ENCODE measurements at regions not wholly inside any gene's neighbourhood (a gene's known extent, or its start where the extent isn't known, plus 50 kb on each side); places are given as distances from the start of the nearest gene placed in this dataset.

DNA sequence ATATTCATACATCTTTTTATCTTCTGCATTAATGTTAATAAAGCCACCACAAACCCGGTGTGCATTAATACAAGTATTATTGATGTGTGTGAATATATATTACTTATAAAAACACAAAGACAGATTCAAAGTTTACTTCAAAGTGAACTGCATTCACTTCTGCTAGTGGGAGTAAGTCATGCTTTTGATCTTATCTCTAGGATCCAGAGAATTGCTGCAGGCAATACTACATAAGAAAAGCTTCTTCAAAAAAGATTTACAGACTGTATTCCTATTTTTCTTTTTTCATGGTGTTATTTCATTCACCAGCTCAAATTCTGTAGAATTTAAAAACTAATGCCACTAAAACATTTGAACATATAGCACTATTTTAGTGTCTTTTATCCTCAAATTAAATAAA, 87.5 kb upstream of the CBLB start:
- no peaks in the 10 kb centered on the region for H3K4me1 Mint-ChIP-seq
- DNase-seq = no peak

DNA sequence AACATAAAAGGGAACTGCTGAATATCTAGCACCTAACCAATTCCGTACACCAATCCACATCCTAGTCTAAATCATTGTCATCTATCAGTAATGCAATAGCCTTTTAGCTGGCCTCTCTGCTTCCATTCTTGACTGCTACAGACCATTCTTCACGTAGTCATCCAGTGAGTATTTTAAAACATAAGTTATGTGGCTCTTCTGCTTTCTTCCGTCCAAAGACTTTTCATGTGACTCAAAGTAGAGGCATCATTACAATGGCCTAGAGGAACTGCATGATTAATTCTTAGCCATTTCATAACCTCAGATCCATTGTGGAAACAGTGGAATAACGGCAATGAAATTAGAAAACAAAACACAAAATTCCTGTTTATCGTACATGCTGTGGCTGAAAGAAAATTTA, 88.9 kb upstream of the CBLB start:
- Mint-ChIP-seq H3K36me3 (ENCODE audit: low read depth) (no peaks in the 10 kb centered on the region), H3K4me1 (no peaks in the 10 kb centered on the region)

More for the DNA sequence above, 87.5 kb upstream of the CBLB start:
- Mint-ChIP-seq H3K27ac (no peak overlapping the region), H3K4me3 (no peak overlapping the region), H3K9me3 (no peaks in the 10 kb centered on the region), H3K36me3 (ENCODE audit: low read depth) (no peaks in the 10 kb centered on the region), H3K27me3 (ENCODE audit: low read depth, poor library complexity) (no peaks in the 10 kb centered on the region)
- TF ChIP-seq, protein P1, sequence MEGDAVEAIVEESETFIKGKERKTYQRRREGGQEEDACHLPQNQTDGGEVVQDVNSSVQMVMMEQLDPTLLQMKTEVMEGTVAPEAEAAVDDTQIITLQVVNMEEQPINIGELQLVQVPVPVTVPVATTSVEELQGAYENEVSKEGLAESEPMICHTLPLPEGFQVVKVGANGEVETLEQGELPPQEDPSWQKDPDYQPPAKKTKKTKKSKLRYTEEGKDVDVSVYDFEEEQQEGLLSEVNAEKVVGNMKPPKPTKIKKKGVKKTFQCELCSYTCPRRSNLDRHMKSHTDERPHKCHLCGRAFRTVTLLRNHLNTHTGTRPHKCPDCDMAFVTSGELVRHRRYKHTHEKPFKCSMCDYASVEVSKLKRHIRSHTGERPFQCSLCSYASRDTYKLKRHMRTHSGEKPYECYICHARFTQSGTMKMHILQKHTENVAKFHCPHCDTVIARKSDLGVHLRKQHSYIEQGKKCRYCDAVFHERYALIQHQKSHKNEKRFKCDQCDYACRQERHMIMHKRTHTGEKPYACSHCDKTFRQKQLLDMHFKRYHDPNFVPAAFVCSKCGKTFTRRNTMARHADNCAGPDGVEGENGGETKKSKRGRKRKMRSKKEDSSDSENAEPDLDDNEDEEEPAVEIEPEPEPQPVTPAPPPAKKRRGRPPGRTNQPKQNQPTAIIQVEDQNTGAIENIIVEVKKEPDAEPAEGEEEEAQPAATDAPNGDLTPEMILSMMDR (IDR thresholded peaks at IDR 0.05) = no peak

DNA sequence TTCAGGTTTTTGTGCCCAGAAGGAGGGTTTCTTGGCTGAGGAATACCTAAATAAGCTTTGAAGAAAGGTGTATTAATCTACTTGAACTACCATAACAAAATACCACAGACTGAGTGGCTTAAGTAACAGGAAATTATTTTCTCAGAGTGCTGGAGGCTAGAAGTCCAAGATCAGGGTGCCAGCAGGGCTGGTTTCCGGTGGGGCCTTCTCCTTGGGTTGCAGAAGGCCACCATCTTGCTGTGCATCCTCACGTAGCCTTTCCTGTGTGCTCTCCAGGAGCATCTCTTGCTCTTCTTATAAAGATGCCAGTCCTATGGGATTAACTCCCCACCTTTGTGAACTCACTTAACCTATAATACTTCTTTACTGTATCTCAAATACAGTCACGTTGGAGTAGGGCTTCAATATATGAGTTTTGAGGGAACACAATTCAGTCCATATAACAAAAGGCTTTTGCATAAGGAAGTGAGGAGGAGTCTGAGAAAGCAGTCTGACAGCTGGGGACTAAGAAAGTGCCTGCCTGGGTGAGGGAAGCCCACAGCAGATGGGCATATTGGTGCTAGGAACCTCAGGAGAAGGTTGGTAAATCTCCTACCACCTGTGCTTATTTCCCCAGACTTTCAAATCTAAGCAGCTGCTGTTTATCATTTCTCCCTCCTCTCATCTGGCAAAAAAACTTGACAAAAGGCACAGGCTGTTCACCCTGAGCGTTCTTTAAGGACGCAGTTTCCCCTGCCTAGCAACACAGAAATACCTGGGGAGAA, 89.6 kb upstream of the CBLB start:
- no peaks in the 10 kb centered on the region for H3K36me3 Mint-ChIP-seq (ENCODE audit: low read depth)
- no peak for DNase-seq
- no peaks in the 10 kb centered on the region for H3K27me3 Mint-ChIP-seq (ENCODE audit: low read depth, poor library complexity)
- H3K4me1 Mint-ChIP-seq = no peaks in the 10 kb centered on the region
- no peak overlapping the region for H3K27ac Mint-ChIP-seq
- H3K9me3 Mint-ChIP-seq = no peaks in the 10 kb centered on the region
- H3K4me3 Mint-ChIP-seq = no peak overlapping the region
- TF ChIP-seq, protein P1 (IDR thresholded peaks at IDR 0.05) = no peak

More for the DNA sequence above, 88.9 kb upstream of the CBLB start:
- DNase-seq = no peak
- TF ChIP-seq, protein P1 (IDR thresholded peaks at IDR 0.05) = no peak
- H3K27me3 Mint-ChIP-seq (ENCODE audit: low read depth, poor library complexity) = no peaks in the 10 kb centered on the region
- H3K27ac Mint-ChIP-seq = no peak overlapping the region
- no peak overlapping the region for H3K4me3 Mint-ChIP-seq
- H3K9me3 Mint-ChIP-seq = no peaks in the 10 kb centered on the region

DNA sequence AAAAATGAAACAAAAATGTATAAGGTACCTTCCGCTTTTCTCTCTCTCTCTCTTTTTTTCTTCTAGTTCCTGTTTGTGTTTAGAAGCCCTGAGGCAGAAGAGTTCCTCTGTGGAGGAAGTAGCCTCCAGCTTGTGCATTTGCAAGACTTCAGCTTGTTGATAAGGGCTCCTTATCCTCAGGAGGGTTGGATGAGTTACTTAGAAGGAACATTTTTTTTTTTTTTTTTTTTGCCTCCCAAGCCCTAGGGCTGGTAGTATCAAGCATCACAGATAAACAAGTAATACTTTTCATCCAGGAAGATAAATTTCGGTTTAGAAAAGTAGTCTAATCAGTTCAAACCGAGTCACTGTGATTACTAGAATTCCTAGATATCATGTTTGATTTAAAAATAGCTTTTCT, 91.0 kb upstream of the CBLB start:
- no peaks in the 10 kb centered on the region for H3K27me3 Mint-ChIP-seq (ENCODE audit: low read depth, poor library complexity)
- no peaks in the 10 kb centered on the region for H3K9me3 Mint-ChIP-seq
- no peaks in the 10 kb centered on the region for H3K4me1 Mint-ChIP-seq
- TF ChIP-seq, protein P1 (IDR thresholded peaks at IDR 0.05) = no peak
- no peak for DNase-seq
- H3K36me3 Mint-ChIP-seq (ENCODE audit: low read depth) = no peaks in the 10 kb centered on the region
- no peak overlapping the region for H3K4me3 Mint-ChIP-seq
- peak overlapping the region; percentile 47 for H3K27ac Mint-ChIP-seq

DNA sequence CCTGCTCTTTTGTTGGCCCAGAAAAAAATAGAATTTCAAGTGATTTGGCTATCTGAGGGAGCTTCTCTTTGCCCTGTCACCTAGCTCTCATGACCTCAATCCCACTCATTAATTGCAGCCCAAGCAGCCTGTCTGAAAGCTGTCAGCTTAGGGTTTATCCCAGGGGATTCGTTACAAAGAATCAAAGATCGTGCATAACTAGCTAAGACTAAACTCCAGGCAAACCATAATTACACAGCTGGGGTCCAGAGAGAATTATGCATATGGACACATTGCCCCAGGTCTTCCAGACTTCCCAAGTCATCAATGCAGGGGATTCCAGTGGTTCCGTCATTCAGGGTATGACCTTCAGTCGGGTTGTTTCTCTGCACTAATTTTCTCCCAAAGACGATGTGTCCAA, 91.6 kb upstream of the CBLB start:
- Mint-ChIP-seq H3K4me1 (no peaks in the 10 kb centered on the region), H3K9me3 (no peaks in the 10 kb centered on the region), H3K27me3 (ENCODE audit: low read depth, poor library complexity) (no peaks in the 10 kb centered on the region), H3K4me3 (no peak overlapping the region), H3K27ac (no peak overlapping the region), H3K36me3 (ENCODE audit: low read depth) (no peaks in the 10 kb centered on the region)
- TF ChIP-seq, protein P1 (IDR thresholded peaks at IDR 0.05) = no peak
- no peak for DNase-seq

DNA sequence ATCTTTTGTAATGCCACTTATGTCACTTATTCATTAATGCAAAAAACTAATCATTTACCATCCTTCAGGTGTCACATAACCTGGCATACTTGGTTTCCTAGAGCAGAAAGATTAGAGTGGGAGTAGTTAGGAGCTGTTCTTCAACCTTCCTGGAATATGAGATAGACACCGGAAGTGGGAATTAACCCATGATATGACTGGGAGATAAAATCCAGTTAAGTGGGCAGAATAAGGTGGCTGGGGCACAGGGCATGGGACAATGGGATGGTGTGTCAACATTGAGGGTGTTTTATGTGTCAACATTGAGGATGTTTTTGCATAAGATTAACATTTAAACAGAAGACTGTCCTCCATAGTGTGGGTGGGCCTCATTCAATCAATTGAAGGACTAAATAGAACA, 94.3 kb upstream of the CBLB start:
- Mint-ChIP-seq H3K36me3 (ENCODE audit: low read depth) (no peaks in the 10 kb centered on the region), H3K27me3 (ENCODE audit: low read depth, poor library complexity) (peaks cover 2% of the 10 kb centered on the region), H3K9me3 (no peaks in the 10 kb centered on the region), H3K4me3 (no peak overlapping the region), H3K27ac (no peak overlapping the region), H3K4me1 (peaks cover 5% of the 10 kb centered on the region)
- TF ChIP-seq, protein P1 (IDR thresholded peaks at IDR 0.05) = no peak
- no peak for DNase-seq
